HEK293T (cell line): ENCODE measurements at regions not wholly inside any gene's neighbourhood (a gene's known extent, or its start where the extent isn't known, plus 50 kb on each side); places are given as distances from the start of the nearest gene placed in this dataset.
A peak's percentile ranks its signal among the peaks of the same experiment; 100 is the strongest.

Source experiments
- CTCF ChIA-PET: fragments of 350-600 bp; formaldehyde crosslinking; extraction: SDS; loops from one replicate; lab custom pipeline; 2021; ENCODE audit warnings: antibody characterized with exemption, inconsistent platforms; lab: Yijun Ruan, JAX
- POLR2A ChIA-PET: fragments of 350-600 bp; formaldehyde crosslinking; extraction: SDS; loops from one replicate; lab custom pipeline; 2020; ENCODE audit warnings: antibody characterized with exemption, inconsistent platforms; lab: Yijun Ruan, JAX
- DNase-seq: peaks from one replicate; pipeline ENCODE4 v3.0.0; 2012; ENCODE audit warnings: mixed read lengths; ENCODE audit errors: extremely low spot score
- ARNT ChIP-seq: fragments of 450-650 bp; IDR thresholded peaks from 2 replicates; pipeline ENCODE4 v1.6.1; 2017; ENCODE audit warnings: mild to moderate bottlenecking
- BHLHE40 ChIP-seq: fragments of 450-650 bp; IDR thresholded peaks from 2 replicates; pipeline ENCODE4 v1.6.1; 2016; ENCODE audit warnings: mild to moderate bottlenecking, moderate library complexity, borderline replicate concordance
- CTBP1 ChIP-seq: fragments of 450-650 bp; IDR thresholded peaks from 2 replicates; pipeline ENCODE4 v1.6.1; 2016; ENCODE audit warnings: borderline replicate concordance
- ELF4 ChIP-seq: fragments of 450-650 bp; IDR thresholded peaks from 2 replicates; pipeline ENCODE4 v1.6.1; 2017; ENCODE audit warnings: antibody characterized with exemption
- FOXA1 ChIP-seq: fragments of 450-650 bp; IDR thresholded peaks from 2 replicates; pipeline ENCODE4 v1.6.1; 2016; ENCODE audit warnings: mild to moderate bottlenecking
- FOXK2 ChIP-seq: fragments of 450-650 bp; IDR thresholded peaks from 2 replicates; pipeline ENCODE4 v1.6.1; 2016; ENCODE audit warnings: mild to moderate bottlenecking
- FOXM1 ChIP-seq: fragments of 450-650 bp; IDR thresholded peaks from 2 replicates; pipeline ENCODE4 v1.6.1; 2017; ENCODE audit warnings: mild to moderate bottlenecking, borderline replicate concordance
- HDGF ChIP-seq: fragments of 450-650 bp; IDR thresholded peaks from 2 replicates; pipeline ENCODE4 v1.6.1; 2017; ENCODE audit warnings: antibody characterized with exemption, borderline replicate concordance
- L3MBTL2 ChIP-seq: fragments of 450-650 bp; conservative IDR thresholded peaks from 2 replicates; pipeline ENCODE4 v1.6.1; 2016; ENCODE audit warnings: mild to moderate bottlenecking
- LEF1 ChIP-seq: fragments of 450-650 bp; IDR thresholded peaks from 2 replicates; pipeline ENCODE4 v1.6.1; 2017; ENCODE audit warnings: mild to moderate bottlenecking, borderline replicate concordance
- NFRKB ChIP-seq: fragments of 450-650 bp; IDR thresholded peaks from 2 replicates; pipeline ENCODE4 v1.6.1; 2016; ENCODE audit warnings: mild to moderate bottlenecking, moderate library complexity
- SP1 ChIP-seq: fragments of 450-650 bp; IDR thresholded peaks from 2 replicates; pipeline ENCODE4 v1.6.1; 2017
- SUZ12 ChIP-seq: fragments of 450-650 bp; IDR thresholded peaks from 2 replicates; pipeline ENCODE4 v1.6.1; 2016; ENCODE audit warnings: mild to moderate bottlenecking
- TARDBP ChIP-seq: fragments of 450-650 bp; IDR thresholded peaks from 2 replicates; pipeline ENCODE4 v1.6.1; 2016
- ZNF384 ChIP-seq: fragments of 450-650 bp; IDR thresholded peaks from 2 replicates; pipeline ENCODE4 v1.6.1; 2016
- TF ChIP-seq, protein P1 (sequence below): fragments of 450-650 bp; IDR thresholded peaks from 2 replicates; pipeline ENCODE4 v1.6.1; 2016

DNA sequence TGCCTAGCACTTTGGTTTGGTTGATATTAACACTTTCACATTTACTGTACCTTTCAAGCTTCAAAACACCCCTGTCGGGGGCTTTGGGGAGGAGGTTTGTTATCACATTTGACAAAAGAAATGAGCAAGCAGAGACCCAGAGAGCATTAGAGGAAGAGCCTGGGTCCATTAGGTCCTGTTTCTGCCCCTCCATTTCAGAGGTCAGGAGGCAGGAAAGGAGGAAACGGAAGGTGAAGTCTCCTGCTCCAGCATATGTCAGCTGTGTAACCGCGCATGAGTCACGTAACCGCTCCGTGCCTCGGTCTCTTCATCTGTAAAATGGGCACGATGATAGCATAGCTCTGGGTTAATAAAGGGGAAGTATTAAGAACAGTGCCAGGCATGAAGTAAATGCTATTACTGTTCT, 201.9 kb upstream of the BCOR start:
- no peak for TF ChIP-seq NFRKB
- POLR2A ChIA-PET, result no interaction called here
- DNase-seq, result no peak
- CTCF ChIA-PET, result no interaction called here

DNA sequence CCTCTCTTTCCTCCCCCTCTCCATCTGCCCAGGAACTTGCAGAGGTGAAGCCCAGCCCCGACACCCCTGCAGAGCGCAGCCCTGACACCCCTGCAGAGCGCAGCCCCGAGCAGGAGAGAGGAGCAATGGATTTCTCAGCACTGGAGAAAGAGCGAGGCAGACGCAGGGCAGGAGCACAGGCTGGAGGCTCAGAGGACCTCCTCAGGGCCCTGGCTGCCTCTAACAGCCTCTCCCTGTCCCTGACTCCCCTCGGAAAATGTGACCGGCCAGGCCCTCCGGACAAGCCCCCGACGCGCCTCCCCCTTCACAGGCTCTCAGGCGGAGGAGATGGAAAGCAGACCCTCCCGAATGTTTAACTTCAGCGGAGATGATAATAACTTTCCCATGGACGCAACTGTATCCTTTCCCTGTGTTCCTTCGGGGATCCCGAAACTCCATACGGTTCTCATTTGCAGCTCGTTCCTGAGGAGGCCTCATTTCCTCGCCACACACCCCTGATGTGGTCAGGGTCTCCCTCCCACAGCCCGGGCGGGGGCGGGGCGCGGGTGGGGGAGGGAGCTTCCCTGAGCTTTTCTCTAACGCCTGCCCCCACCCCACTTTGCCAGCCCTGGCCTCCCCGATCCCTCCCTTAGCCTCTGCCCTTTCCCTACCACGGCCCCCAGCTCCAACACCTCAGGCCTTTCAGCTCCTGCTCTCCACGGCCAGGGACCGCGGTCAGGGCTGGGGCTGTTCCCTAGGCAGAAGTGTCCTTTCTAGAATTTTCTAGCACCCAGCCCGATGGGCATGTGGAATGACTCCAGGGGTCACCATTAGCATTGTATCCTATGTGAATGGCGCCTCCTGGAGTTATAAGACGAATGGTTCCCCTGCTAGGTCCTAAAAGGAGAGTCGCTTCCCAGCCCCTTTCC, 201.1 kb upstream of the BCOR start:
- ChIA-PET CTCF (no interaction called here), POLR2A (no interaction called here)
- peak; percentile 26 for DNase-seq
- TF ChIP-seq SUZ12 (no peak), NFRKB (no peak), ZNF384 (no peak), TARDBP (no peak), LEF1 (no peak), FOXM1 (no peak), BHLHE40 (no peak), CTBP1 (no peak), HDGF (no peak), SP1 (no peak), ELF4 (no peak), FOXK2 (no peak), L3MBTL2 (no peak), FOXA1 (no peak)
- TF ChIP-seq, protein P1, sequence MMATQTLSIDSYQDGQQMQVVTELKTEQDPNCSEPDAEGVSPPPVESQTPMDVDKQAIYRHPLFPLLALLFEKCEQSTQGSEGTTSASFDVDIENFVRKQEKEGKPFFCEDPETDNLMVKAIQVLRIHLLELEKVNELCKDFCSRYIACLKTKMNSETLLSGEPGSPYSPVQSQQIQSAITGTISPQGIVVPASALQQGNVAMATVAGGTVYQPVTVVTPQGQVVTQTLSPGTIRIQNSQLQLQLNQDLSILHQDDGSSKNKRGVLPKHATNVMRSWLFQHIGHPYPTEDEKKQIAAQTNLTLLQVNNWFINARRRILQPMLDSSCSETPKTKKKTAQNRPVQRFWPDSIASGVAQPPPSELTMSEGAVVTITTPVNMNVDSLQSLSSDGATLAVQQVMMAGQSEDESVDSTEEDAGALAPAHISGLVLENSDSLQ, result no peak

DNA sequence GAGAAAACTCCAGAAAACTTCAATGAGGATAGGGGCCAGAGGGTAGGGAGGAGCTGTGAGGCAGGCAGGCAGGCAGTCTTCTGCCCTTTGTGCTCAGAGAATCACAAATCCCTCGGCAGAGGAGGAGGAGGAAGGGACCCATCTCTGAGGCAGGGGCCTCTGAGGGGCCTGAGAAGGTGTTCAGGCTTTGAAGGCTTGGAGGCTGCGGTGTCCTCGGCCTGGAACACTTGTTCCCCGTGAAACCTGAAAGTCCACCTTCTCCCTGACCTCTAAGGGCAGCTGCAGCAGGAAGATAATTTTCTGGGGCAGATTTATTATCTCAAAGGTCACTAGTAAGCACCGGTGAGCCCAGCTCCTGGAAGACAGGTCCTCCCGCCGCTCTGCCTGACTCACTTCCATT, 200.3 kb upstream of the BCOR start:
- TF ChIP-seq LEF1, result no peak
- no peak for TF ChIP-seq HDGF
- TF ChIP-seq ZNF384, result no peak
- no peak for TF ChIP-seq TARDBP
- TF ChIP-seq SUZ12, result no peak
- TF ChIP-seq, protein P1, result no peak
- no peak for TF ChIP-seq FOXA1
- no peak for TF ChIP-seq SP1
- no peak for TF ChIP-seq FOXM1
- no peak for TF ChIP-seq L3MBTL2
- no peak for TF ChIP-seq ARNT
- no peak for TF ChIP-seq ELF4
- no peak for TF ChIP-seq NFRKB
- no peak for TF ChIP-seq CTBP1
- no peak for TF ChIP-seq FOXK2
- TF ChIP-seq BHLHE40, result no peak
- no peak for DNase-seq
- ChIA-PET POLR2A (no interaction called here), CTCF (no interaction called here)

DNA sequence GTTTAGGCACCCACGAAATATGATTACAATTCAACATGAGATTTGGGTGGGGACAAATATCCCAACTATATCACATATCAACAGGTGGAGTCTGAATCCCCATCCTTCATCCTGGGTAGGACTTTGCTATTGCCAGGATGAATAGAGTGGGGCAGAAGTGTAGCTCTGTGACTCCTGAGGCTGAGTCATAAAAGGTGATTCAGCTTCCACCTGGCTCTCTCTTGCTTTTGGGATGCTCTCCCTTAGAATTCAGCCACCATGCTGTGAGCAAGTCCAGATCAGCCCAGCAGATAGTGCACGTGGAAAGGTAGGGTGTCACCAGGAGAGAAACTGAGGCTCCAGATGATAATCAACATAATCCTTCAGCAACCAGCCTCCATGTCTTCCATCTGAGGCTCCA, 193.8 kb upstream of the BCOR start:
- ChIA-PET POLR2A (no interaction called here), CTCF (interaction anchor here (0.7 kb wide), 1 partner anchor 210 kb away, joined by 3 read pairs; no protein-coding TSS in a partner anchor)
- no peak for DNase-seq
- TF ChIP-seq ELF4 (no peak), SP1 (no peak), ARNT (no peak), ZNF384 (no peak), FOXK2 (no peak), NFRKB (no peak), BHLHE40 (no peak), CTBP1 (no peak), HDGF (no peak)

DNA sequence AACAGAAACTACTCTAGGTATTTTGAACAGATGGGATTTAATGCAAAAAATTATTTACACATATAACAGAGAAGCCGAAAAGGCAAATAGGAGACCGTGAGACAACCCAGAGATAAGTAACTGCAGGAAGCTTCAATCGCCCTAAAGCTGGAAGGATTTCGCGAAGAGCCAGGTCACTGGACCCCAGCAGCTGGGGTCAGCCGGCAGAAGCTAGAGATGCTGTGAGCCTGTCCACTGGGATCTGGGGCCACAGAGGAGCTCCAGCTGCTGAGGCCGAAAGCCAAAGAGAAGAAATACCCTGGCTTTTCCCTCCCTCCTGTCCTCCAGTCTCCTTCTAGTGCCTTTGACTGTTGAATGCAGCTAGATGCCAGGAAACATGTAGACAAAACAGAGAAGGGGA, 192.8 kb upstream of the BCOR start:
- TF ChIP-seq BHLHE40 (no peak), SP1 (no peak), HDGF (no peak), ELF4 (no peak), CTBP1 (no peak), ARNT (no peak), TARDBP (no peak), LEF1 (no peak), ZNF384 (no peak), SUZ12 (no peak)
- TF ChIP-seq, protein P1, result no peak
- ChIA-PET POLR2A (no interaction called here), CTCF (no interaction called here)
- no peak for DNase-seq

DNA sequence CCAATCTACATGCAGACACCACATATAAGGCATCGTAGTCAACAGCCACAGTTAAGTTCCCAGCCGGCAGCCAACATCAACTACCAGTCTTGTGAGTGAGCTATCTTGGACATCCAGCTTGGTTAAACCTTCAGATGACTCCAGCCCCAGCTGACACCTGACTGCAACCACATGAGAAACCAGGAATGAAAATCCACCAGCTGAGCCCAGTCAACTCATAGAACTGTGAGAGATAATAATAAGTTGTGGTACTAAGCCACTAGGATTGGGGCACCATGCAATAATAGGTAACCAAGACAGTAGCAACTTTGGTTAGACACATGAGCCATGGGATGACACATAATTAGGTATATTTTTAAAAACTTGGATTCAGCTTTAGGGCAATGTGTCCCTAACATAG, 188.1 kb upstream of the BCOR start:
- ChIA-PET CTCF (interaction anchor here (0.6 kb wide), 1 partner anchor 233 kb away, joined by 4 read pairs; no protein-coding TSS in a partner anchor), POLR2A (no interaction called here)
- DNase-seq, result no peak
- no peak for TF ChIP-seq FOXM1
- TF ChIP-seq SP1, result no peak
- TF ChIP-seq SUZ12, result no peak
- no peak for TF ChIP-seq TARDBP
- no peak for TF ChIP-seq ZNF384
